Subcutaneous abdominal adipose tissue (tissue), 5 donors: ENCODE measurements at regions not wholly inside any gene's neighbourhood (a gene's known extent, or its start where the extent isn't known, plus 50 kb on each side); places are given as distances from the start of the nearest gene placed in this dataset.
A peak's percentile ranks its signal among the peaks of the same experiment; 100 is the strongest.

Experiments used
- H3K27ac ChIP-seq: one replicate; pipeline ENCODE4 v1.7.0; 2013; ENCODE audit warnings: low read depth, mild to moderate bottlenecking, inconsistent platforms, low read length, moderate library complexity
- H3K27me3 ChIP-seq, 5 donors: one replicate each; pipeline ENCODE4 v1.7.0; 2013; ENCODE audit warnings: low read length in 5 of 5, inconsistent platforms in 1 of 5; ENCODE audit not compliant: control insufficient read depth in 5 of 5, insufficient read depth in 4 of 5
- H3K36me3 ChIP-seq, 5 donors: one replicate each; pipeline ENCODE4 v1.7.0; 2013; ENCODE audit warnings: low read length in 5 of 5; ENCODE audit not compliant: control insufficient read depth in 5 of 5, insufficient read depth in 5 of 5
- H3K4me1 ChIP-seq, 5 donors: one replicate each; pipeline ENCODE4 v1.7.0; 2013; ENCODE audit warnings: low read length in 5 of 5, mild to moderate bottlenecking in 3 of 5, moderate library complexity in 1 of 5; ENCODE audit not compliant: control insufficient read depth in 5 of 5, insufficient read depth in 5 of 5
- H3K4me3 ChIP-seq, 5 donors: one replicate each; pipeline ENCODE4 v1.7.0; 2013; ENCODE audit warnings: low read length in 5 of 5, low read depth in 1 of 5
- H3K9ac ChIP-seq, 5 donors: one replicate each; pipeline ENCODE4 v1.7.0; 2013; ENCODE audit warnings: low read length in 5 of 5, mild to moderate bottlenecking in 4 of 5, moderate library complexity in 3 of 5
- H3K9me3 ChIP-seq, 5 donors: one replicate each; pipeline ENCODE4 v1.7.0; 2013; ENCODE audit warnings: low read length in 5 of 5; ENCODE audit not compliant: control insufficient read depth in 5 of 5
- donor health status: healthy.
- donor health status: healthy.
- donor health status: healthy.
- donor health status: healthy.
- donor health status: healthy.

GRCh38 chr2:9775999-9776712, 67.1 kb upstream of the TAF1B start:
- no peaks in the 10 kb centered on the region for H3K9me3 ChIP-seq
- no peak overlapping the region for H3K9ac ChIP-seq
- no peaks in the 10 kb centered on the region for H3K27me3 ChIP-seq
- no peak overlapping the region for H3K27ac ChIP-seq
- no peak overlapping the region for H3K4me3 ChIP-seq
- peaks cover 0 to 44% (median 29%) of the 10 kb centered on the region in 5 donors for H3K4me1 ChIP-seq
- H3K36me3 ChIP-seq: no peaks in the 10 kb centered on the region

GRCh38 chr2:9777081-9777480, 66.2 kb upstream of the TAF1B start:
- H3K9me3 ChIP-seq: no peaks in the 10 kb centered on the region
- no peak overlapping the region for H3K4me3 ChIP-seq
- no peaks in the 10 kb centered on the region for H3K36me3 ChIP-seq
- no peak overlapping the region for H3K9ac ChIP-seq
- no peaks in the 10 kb centered on the region for H3K27me3 ChIP-seq
- H3K27ac ChIP-seq: no peak overlapping the region
- H3K4me1 ChIP-seq: peaks cover 0 to 35% (median 20%) of the 10 kb centered on the region in 5 donors

- Histone ChIP-seq H3K36me3 (no peaks in the 10 kb centered on the region), H3K4me1 (peaks cover 3 to 38% (median 20%) of the 10 kb centered on the region in 5 donors), H3K9me3 (no peaks in the 10 kb centered on the region), H3K27me3 (no peaks in the 10 kb centered on the region), H3K9ac (no peak overlapping the region), H3K27ac (no peak overlapping the region), H3K4me3 (no peak overlapping the region)
Measured at GRCh38 chr2:9778012-9778411, 65.3 kb upstream of the TAF1B start.

GRCh38 chr2:9778471-9779316, 64.6 kb upstream of the TAF1B start:
- H3K36me3 ChIP-seq: no peaks in the 10 kb centered on the region
- no peaks in the 10 kb centered on the region for H3K27me3 ChIP-seq
- H3K4me1 ChIP-seq: peaks cover 3 to 32% (median 14%) of the 10 kb centered on the region in 5 donors
- peak overlapping the region in 1 of 5 donors; percentile 14 for H3K9ac ChIP-seq
- H3K4me3 ChIP-seq: no peak overlapping the region
- H3K27ac ChIP-seq: no peak overlapping the region
- H3K9me3 ChIP-seq: no peaks in the 10 kb centered on the region

- Histone ChIP-seq H3K9me3 (no peaks in the 10 kb centered on the region), H3K27ac (no peak overlapping the region), H3K27me3 (no peaks in the 10 kb centered on the region), H3K4me3 (no peak overlapping the region), H3K9ac (no peak overlapping the region), H3K36me3 (no peaks in the 10 kb centered on the region), H3K4me1 (peaks cover 0 to 23% (median 4%) of the 10 kb centered on the region in 5 donors)
Measured at GRCh38 chr2:9779596-9780264, 63.5 kb upstream of the TAF1B start.

- H3K36me3 ChIP-seq: no peaks in the 10 kb centered on the region
- no peak overlapping the region for H3K4me3 ChIP-seq
- H3K9ac ChIP-seq: no peak overlapping the region
- H3K27me3 ChIP-seq: no peaks in the 10 kb centered on the region
- H3K9me3 ChIP-seq: no peaks in the 10 kb centered on the region
- H3K4me1 ChIP-seq: peaks cover 0 to 23% (median 4%) of the 10 kb centered on the region in 5 donors
- no peak overlapping the region for H3K27ac ChIP-seq
Measured at GRCh38 chr2:9780368-9781130, 62.7 kb upstream of the TAF1B start.

- H3K27me3 ChIP-seq: no peaks in the 10 kb centered on the region
- no peaks in the 10 kb centered on the region for H3K9me3 ChIP-seq
- H3K36me3 ChIP-seq: no peaks in the 10 kb centered on the region
- no peak overlapping the region for H3K27ac ChIP-seq
- H3K4me3 ChIP-seq: no peak overlapping the region
- H3K9ac ChIP-seq: no peak overlapping the region
- peaks cover 0 to 23% (median 4%) of the 10 kb centered on the region in 5 donors for H3K4me1 ChIP-seq
Measured at GRCh38 chr2:9781252-9781651, 62.0 kb upstream of the TAF1B start.

- Histone ChIP-seq H3K9me3 (no peaks in the 10 kb centered on the region), H3K9ac (no peak overlapping the region), H3K27ac (no peak overlapping the region), H3K4me3 (no peak overlapping the region), H3K27me3 (no peaks in the 10 kb centered on the region), H3K4me1 (peaks cover 0 to 24% (median 4%) of the 10 kb centered on the region in 5 donors), H3K36me3 (no peaks in the 10 kb centered on the region)
Measured at GRCh38 chr2:9782197-9782719, 61.0 kb upstream of the TAF1B start.

- H3K36me3 ChIP-seq: no peaks in the 10 kb centered on the region
- H3K4me3 ChIP-seq: no peak overlapping the region
- no peaks in the 10 kb centered on the region for H3K27me3 ChIP-seq
- H3K9me3 ChIP-seq: peaks cover 0 to 6% (median 3%) of the 10 kb centered on the region in 5 donors
- H3K9ac ChIP-seq: no peak overlapping the region
- H3K27ac ChIP-seq: no peak overlapping the region
- peaks cover 0 to 26% (median 13%) of the 10 kb centered on the region in 5 donors for H3K4me1 ChIP-seq
Measured at GRCh38 chr2:9789371-9789770, 53.9 kb upstream of the TAF1B start.
